ENCODE measurements at regions not wholly inside any gene's neighbourhood (a gene's known extent, or its start where the extent isn't known, plus 50 kb on each side); places are given as distances from the start of the nearest gene placed in this dataset.

DNA sequence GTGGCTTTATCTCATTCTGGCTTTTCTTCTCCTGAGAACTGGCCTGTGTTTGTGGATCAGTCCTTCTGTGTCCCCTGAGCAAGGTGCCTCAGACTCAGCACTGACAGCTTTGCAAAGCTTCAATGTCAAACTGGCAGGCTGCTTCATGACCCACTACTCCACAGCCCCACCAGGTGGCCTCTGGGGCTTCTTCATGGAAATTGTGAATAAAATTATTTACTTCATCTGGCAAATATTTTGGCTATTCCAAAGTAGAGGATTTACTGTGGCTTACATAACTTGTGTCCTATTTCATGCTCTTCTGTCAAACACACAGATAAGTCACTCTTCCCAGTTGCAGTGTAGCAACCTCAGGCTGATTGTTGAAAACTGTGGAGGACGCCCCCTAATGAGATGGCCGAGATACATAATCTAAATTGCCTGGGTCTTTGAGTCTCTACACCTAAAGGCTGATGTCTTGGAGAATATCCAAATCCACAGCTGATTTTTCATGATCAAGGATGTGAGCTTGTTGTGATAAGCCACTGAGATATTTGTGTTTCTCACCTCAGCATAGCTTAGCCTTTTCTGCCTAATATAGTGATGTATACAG lies 721.9 kb upstream of the SLC10A2 start:
- Histone ChIP-seq H3K4me3 (ENCODE audit: low read depth in 1 of 2, low read length in 2 of 2) (no peak overlapping the region), H3K4me1 (ENCODE audit: control insufficient read depth in 1 of 2, insufficient read depth in 2 of 2, low read length in 2 of 2) (no peaks in the 10 kb centered on the region), H3K27ac (ENCODE audit: low read length) (no peak overlapping the region), H3K9me3 (ENCODE audit: control insufficient read depth in 1 of 2, low read length in 2 of 2) (no peaks in the 10 kb centered on the region), H3K27me3 (ENCODE audit: low read depth, low read length) (no peaks in the 10 kb centered on the region), H3K36me3 (ENCODE audit: control insufficient read depth in 1 of 2, insufficient read depth in 2 of 2, low read length in 2 of 2) (no peaks in the 10 kb centered on the region)

DNA sequence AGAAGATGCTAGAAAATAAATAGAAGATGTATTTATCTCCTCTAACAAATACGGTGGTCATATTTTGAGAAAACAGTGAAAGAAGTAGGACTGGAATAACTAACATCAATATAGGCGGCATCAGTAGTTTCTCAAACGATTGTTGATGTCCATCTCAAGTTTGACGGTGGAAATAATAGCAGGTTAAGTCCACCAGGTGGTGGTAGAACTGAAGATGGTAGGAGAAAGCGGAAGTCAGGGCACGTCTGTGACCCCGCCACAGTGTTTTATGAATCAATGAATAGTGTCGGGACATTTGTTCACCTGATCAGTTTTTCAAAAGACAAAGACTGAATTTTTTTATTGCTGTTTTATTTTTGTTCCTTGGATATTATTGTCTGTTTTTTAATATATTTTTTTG lies 706.4 kb upstream of the SLC10A2 start:
- H3K4me3 ChIP-seq (ENCODE audit: low read depth in 1 of 2, low read length in 2 of 2) = no peak overlapping the region
- H3K36me3 ChIP-seq (ENCODE audit: control insufficient read depth in 1 of 2, insufficient read depth in 2 of 2, low read length in 2 of 2) = no peaks in the 10 kb centered on the region
- H3K9me3 ChIP-seq (ENCODE audit: control insufficient read depth in 1 of 2, low read length in 2 of 2) = peaks cover 0 to 5% of the 10 kb centered on the region in 2 donors
- no peak overlapping the region for H3K27ac ChIP-seq (ENCODE audit: low read length)
- no peaks in the 10 kb centered on the region for H3K27me3 ChIP-seq (ENCODE audit: low read depth, low read length)
- H3K4me1 ChIP-seq (ENCODE audit: control insufficient read depth in 1 of 2, insufficient read depth in 2 of 2, low read length in 2 of 2) = no peaks in the 10 kb centered on the region

DNA sequence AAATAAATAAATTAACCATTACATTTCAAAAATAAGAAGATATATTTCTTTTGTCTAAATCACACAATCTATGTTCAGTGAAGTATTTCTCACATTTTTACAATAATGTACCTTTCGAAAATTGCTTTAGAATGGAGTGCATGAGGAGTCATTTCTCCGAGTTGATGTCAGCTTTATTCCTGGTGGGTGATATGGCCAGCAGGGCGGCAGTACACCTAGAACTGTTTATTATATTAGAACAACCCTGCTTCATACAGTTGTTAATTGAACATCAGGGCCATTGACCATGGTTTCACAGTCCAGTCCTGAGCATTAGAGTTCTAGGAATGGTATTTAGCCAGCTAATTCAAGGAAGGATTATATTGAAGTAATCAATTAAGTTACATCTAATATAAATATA lies 696.3 kb upstream of the SLC10A2 start:
- no peaks in the 10 kb centered on the region for H3K4me1 ChIP-seq (ENCODE audit: control insufficient read depth in 1 of 2, insufficient read depth in 2 of 2, low read length in 2 of 2)
- H3K27me3 ChIP-seq (ENCODE audit: low read depth, low read length) = no peaks in the 10 kb centered on the region
- no peaks in the 10 kb centered on the region for H3K36me3 ChIP-seq (ENCODE audit: control insufficient read depth in 1 of 2, insufficient read depth in 2 of 2, low read length in 2 of 2)
- no peak overlapping the region for H3K27ac ChIP-seq (ENCODE audit: low read length)
- H3K4me3 ChIP-seq (ENCODE audit: low read depth in 1 of 2, low read length in 2 of 2) = no peak overlapping the region
- H3K9me3 ChIP-seq (ENCODE audit: control insufficient read depth in 1 of 2, low read length in 2 of 2) = no peaks in the 10 kb centered on the region

DNA sequence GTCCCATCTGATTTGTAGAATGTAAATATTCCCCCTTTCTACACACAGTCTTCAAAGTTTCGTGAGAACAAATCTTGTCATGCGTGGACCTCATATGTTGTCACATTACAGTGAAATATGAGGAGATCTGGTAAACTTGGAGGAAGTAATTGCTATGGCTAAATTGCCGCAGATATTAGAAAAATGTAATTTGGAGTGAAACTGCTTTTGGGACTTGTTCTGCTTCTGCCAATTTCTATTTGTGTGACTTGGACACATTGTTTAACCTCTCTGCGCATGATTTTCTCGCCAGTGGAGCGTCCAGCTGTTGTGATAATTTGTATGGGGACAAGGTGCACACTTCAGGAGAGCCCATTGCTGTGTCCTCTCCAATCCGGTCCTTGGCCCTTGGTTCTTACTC lies 693.1 kb upstream of the SLC10A2 start:
- Histone ChIP-seq H3K4me3 (ENCODE audit: low read depth in 1 of 2, low read length in 2 of 2) (no peak overlapping the region), H3K27me3 (ENCODE audit: low read depth, low read length) (no peaks in the 10 kb centered on the region), H3K9me3 (ENCODE audit: control insufficient read depth in 1 of 2, low read length in 2 of 2) (no peaks in the 10 kb centered on the region), H3K4me1 (ENCODE audit: control insufficient read depth in 1 of 2, insufficient read depth in 2 of 2, low read length in 2 of 2) (no peaks in the 10 kb centered on the region), H3K27ac (ENCODE audit: low read length) (no peak overlapping the region), H3K36me3 (ENCODE audit: control insufficient read depth in 1 of 2, insufficient read depth in 2 of 2, low read length in 2 of 2) (no peaks in the 10 kb centered on the region)

DNA sequence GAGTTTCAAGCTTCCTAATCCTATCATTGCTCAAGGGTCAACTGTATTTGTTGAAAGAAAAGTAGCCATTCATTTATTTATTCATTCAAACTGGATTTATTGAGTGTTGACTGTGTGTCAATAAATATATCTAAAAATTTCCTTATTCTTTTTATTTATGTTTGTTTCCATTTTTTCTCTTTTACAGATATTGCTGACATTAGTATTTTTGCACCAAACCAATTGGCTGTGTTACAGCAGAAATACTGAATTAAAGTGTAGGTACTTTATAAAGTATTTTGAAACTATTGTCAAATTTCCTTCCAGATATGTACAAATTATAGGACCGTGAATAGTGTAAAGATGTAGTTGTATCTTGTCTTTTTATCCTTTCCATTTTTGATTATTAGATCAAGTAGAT lies 692.0 kb upstream of the SLC10A2 start:
- Histone ChIP-seq H3K9me3 (ENCODE audit: control insufficient read depth in 1 of 2, low read length in 2 of 2) (no peaks in the 10 kb centered on the region), H3K27me3 (ENCODE audit: low read depth, low read length) (no peaks in the 10 kb centered on the region), H3K36me3 (ENCODE audit: control insufficient read depth in 1 of 2, insufficient read depth in 2 of 2, low read length in 2 of 2) (no peaks in the 10 kb centered on the region), H3K4me1 (ENCODE audit: control insufficient read depth in 1 of 2, insufficient read depth in 2 of 2, low read length in 2 of 2) (no peaks in the 10 kb centered on the region), H3K4me3 (ENCODE audit: low read depth in 1 of 2, low read length in 2 of 2) (no peak overlapping the region), H3K27ac (ENCODE audit: low read length) (no peak overlapping the region)

DNA sequence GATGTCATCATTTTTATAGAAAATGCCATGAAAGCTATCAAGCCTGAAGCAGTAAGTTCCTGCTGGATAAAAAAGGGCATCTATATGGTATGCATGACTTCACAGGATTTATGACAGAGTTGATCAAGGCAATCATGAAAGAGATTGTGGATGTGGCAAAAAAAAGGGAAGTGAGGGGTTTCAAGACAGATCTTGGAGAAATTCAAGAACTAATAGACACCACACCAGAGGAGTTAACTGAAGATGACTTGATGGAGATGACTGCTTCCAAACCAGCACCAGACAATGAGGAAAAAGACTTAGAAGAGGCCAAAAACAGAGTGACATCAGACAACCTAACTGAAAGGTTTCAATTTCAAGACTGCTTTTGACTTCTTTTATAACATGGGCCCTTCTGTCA lies 691.1 kb upstream of the SLC10A2 start:
- H3K36me3 ChIP-seq (ENCODE audit: control insufficient read depth in 1 of 2, insufficient read depth in 2 of 2, low read length in 2 of 2) = no peaks in the 10 kb centered on the region
- H3K9me3 ChIP-seq (ENCODE audit: control insufficient read depth in 1 of 2, low read length in 2 of 2) = no peaks in the 10 kb centered on the region
- no peak overlapping the region for H3K27ac ChIP-seq (ENCODE audit: low read length)
- H3K4me1 ChIP-seq (ENCODE audit: control insufficient read depth in 1 of 2, insufficient read depth in 2 of 2, low read length in 2 of 2) = no peaks in the 10 kb centered on the region
- H3K4me3 ChIP-seq (ENCODE audit: low read depth in 1 of 2, low read length in 2 of 2) = no peak overlapping the region
- H3K27me3 ChIP-seq (ENCODE audit: low read depth, low read length) = no peaks in the 10 kb centered on the region

DNA sequence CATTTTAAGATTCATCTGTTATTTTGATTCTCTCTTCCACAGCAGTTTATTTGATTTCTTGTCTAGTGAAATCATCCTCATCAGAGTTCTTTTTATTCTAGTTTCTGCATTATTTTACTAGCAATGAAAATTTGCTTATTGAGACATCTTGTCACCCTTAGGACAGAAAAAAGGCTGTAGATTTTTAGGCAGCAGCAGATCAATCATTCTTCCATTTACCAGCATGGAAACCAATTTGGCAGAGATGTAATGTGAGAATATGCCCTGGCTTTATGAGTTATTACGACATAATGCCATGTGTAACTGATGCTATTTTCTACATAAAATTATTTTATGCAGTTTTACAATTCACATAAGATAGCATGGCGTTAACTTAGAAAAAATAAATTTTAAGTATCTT lies 688.6 kb upstream of the SLC10A2 start:
- H3K4me3 ChIP-seq (ENCODE audit: low read depth in 1 of 2, low read length in 2 of 2) = no peak overlapping the region
- H3K27ac ChIP-seq (ENCODE audit: low read length) = no peak overlapping the region
- no peaks in the 10 kb centered on the region for H3K36me3 ChIP-seq (ENCODE audit: control insufficient read depth in 1 of 2, insufficient read depth in 2 of 2, low read length in 2 of 2)
- H3K4me1 ChIP-seq (ENCODE audit: control insufficient read depth in 1 of 2, insufficient read depth in 2 of 2, low read length in 2 of 2) = no peaks in the 10 kb centered on the region
- no peaks in the 10 kb centered on the region for H3K9me3 ChIP-seq (ENCODE audit: control insufficient read depth in 1 of 2, low read length in 2 of 2)
- H3K27me3 ChIP-seq (ENCODE audit: low read depth, low read length) = no peaks in the 10 kb centered on the region

DNA sequence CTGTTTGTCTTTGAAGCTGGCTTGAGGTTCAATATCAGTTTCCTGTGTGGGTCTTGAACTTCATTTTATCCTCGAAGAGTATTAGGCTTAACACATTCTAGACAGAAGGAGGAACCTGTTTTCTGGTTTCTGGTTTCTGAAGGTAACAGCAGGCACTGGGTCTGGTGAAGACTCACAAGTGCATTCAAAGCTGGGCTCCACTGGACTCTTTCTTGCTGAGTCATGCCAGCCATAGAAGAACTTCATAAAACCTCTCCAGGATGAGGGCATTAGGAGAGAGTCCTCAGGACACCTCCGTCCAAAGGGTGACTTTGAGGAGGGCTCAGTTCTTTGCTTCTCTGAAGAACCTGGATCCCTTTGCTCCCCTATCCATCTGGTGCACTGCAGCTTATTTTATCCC lies 668.6 kb upstream of the SLC10A2 start:
- H3K4me3 ChIP-seq (ENCODE audit: low read depth in 1 of 2, low read length in 2 of 2) = no peak overlapping the region
- H3K36me3 ChIP-seq (ENCODE audit: control insufficient read depth in 1 of 2, insufficient read depth in 2 of 2, low read length in 2 of 2) = no peaks in the 10 kb centered on the region
- H3K4me1 ChIP-seq (ENCODE audit: control insufficient read depth in 1 of 2, insufficient read depth in 2 of 2, low read length in 2 of 2) = no peaks in the 10 kb centered on the region
- no peaks in the 10 kb centered on the region for H3K27me3 ChIP-seq (ENCODE audit: low read depth, low read length)
- no peaks in the 10 kb centered on the region for H3K9me3 ChIP-seq (ENCODE audit: control insufficient read depth in 1 of 2, low read length in 2 of 2)
- H3K27ac ChIP-seq (ENCODE audit: low read length) = no peak overlapping the region

DNA sequence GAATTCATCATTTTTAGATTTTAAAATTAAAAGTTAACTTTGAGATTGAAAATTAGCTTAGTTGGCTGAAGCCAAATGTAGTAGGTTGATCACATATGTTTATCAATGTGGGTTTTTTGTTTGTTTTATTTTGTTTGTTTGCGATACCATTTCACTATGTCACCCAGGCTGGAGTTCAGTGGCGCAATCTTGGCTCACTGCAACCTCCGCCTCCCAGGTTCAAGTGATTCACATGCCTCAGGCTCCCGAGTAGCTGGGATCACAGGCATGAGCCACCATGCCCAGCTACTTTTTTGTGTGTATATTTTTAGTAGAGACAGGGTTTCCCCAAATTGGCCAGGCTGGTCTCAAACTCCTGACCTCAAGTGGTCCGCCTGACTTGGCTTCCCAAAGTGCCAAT lies 665.7 kb upstream of the SLC10A2 start:
- H3K27ac ChIP-seq (ENCODE audit: low read length) = no peak overlapping the region
- no peaks in the 10 kb centered on the region for H3K9me3 ChIP-seq (ENCODE audit: control insufficient read depth in 1 of 2, low read length in 2 of 2)
- H3K4me1 ChIP-seq (ENCODE audit: control insufficient read depth in 1 of 2, insufficient read depth in 2 of 2, low read length in 2 of 2) = no peaks in the 10 kb centered on the region
- H3K27me3 ChIP-seq (ENCODE audit: low read depth, low read length) = no peaks in the 10 kb centered on the region
- no peak overlapping the region for H3K4me3 ChIP-seq (ENCODE audit: low read depth in 1 of 2, low read length in 2 of 2)
- H3K36me3 ChIP-seq (ENCODE audit: control insufficient read depth in 1 of 2, insufficient read depth in 2 of 2, low read length in 2 of 2) = no peaks in the 10 kb centered on the region

DNA sequence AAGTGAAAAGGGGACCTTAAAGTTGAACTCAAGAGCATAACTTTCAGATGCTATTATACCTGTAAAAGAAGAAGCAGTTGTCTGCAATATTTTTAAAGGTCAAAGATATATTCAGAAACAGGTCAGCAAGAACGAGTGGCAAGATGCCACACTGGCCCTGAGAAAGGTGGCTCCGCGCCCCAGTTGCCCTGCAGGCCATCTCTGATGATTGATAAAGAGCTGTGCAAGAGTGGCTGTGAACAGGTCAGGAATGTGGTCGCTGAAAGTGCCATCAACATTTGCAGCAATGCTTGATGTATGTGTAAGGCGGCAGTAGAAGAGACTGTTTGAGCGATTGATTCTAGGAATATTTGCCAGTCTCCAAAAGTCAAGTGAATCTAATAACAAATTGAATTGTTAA lies 664.2 kb upstream of the SLC10A2 start:
- Histone ChIP-seq H3K36me3 (ENCODE audit: control insufficient read depth in 1 of 2, insufficient read depth in 2 of 2, low read length in 2 of 2) (no peaks in the 10 kb centered on the region), H3K4me1 (ENCODE audit: control insufficient read depth in 1 of 2, insufficient read depth in 2 of 2, low read length in 2 of 2) (no peaks in the 10 kb centered on the region), H3K27ac (ENCODE audit: low read length) (no peak overlapping the region), H3K27me3 (ENCODE audit: low read depth, low read length) (no peaks in the 10 kb centered on the region), H3K4me3 (ENCODE audit: low read depth in 1 of 2, low read length in 2 of 2) (no peak overlapping the region), H3K9me3 (ENCODE audit: control insufficient read depth in 1 of 2, low read length in 2 of 2) (no peaks in the 10 kb centered on the region)

DNA sequence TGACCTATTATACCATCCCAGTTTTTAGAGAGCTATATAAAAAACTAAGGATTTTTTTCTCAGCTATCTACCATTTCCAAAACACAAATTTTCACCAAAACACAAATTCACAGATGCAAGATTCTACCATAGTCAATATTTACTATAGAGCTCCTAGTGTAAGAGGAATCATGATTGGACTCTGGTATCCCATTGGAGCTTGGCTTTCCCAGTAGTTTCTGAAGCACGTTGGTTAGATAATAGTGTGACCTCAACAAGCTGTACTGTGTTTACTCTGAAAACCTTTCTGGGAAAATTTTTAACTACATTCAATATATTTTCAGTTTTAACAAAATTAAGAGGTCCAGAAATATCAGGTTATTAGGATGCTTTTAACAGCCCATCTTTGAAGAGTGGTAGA lies 660.6 kb upstream of the SLC10A2 start:
- Histone ChIP-seq H3K27me3 (ENCODE audit: low read depth, low read length) (no peaks in the 10 kb centered on the region), H3K4me3 (ENCODE audit: low read depth in 1 of 2, low read length in 2 of 2) (no peak overlapping the region), H3K36me3 (ENCODE audit: control insufficient read depth in 1 of 2, insufficient read depth in 2 of 2, low read length in 2 of 2) (no peaks in the 10 kb centered on the region), H3K4me1 (ENCODE audit: control insufficient read depth in 1 of 2, insufficient read depth in 2 of 2, low read length in 2 of 2) (no peaks in the 10 kb centered on the region), H3K9me3 (ENCODE audit: control insufficient read depth in 1 of 2, low read length in 2 of 2) (no peaks in the 10 kb centered on the region), H3K27ac (ENCODE audit: low read length) (no peak overlapping the region)

DNA sequence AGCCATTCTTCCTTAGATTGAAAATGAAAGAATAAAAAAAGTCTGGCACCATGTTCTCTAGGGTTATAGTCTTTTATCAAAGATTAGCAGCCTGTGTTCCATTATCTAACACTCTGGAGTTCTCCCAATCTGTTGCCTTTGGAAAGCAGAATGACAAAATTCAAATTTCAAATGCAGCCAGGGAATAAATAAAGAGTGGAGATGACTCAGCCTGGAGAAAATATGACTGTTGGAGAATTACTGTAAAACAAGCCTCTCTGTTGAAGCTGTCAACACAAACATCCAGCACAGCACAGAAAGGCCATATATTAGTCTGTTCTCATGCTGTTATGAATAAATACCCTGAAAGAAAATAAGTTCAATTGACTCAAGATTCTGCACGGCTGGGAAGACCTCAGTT lies 650.5 kb upstream of the SLC10A2 start:
- H3K4me3 ChIP-seq (ENCODE audit: low read depth in 1 of 2, low read length in 2 of 2) = no peak overlapping the region
- no peaks in the 10 kb centered on the region for H3K36me3 ChIP-seq (ENCODE audit: control insufficient read depth in 1 of 2, insufficient read depth in 2 of 2, low read length in 2 of 2)
- no peaks in the 10 kb centered on the region for H3K4me1 ChIP-seq (ENCODE audit: control insufficient read depth in 1 of 2, insufficient read depth in 2 of 2, low read length in 2 of 2)
- H3K27ac ChIP-seq (ENCODE audit: low read length) = no peak overlapping the region
- H3K27me3 ChIP-seq (ENCODE audit: low read depth, low read length) = no peaks in the 10 kb centered on the region
- H3K9me3 ChIP-seq (ENCODE audit: control insufficient read depth in 1 of 2, low read length in 2 of 2) = no peaks in the 10 kb centered on the region
